OCI-LY3 (cell line): ENCODE measurements at regions not wholly inside any gene's neighbourhood (a gene's known extent, or its start where the extent isn't known, plus 50 kb on each side); places are given as distances from the start of the nearest gene placed in this dataset.

Source experiments
- EZH2phosphoT487 ChIP-seq: fragments of 200-600 bp; shearing (Covaris generic); IDR thresholded peaks from 2 replicates; pipeline ENCODE4 v1.6.1; 2018; ENCODE audit warnings: antibody characterized with exemption, mixed run types, low read depth
- TF ChIP-seq, protein P1 (sequence below): fragments of 200-600, 300-600 bp; sonication (generic); IDR thresholded peaks from 2 replicates; pipeline ENCODE4 v1.5.1; 2014; ENCODE audit warnings: antibody characterized with exemption, low read length, low read depth

DNA sequence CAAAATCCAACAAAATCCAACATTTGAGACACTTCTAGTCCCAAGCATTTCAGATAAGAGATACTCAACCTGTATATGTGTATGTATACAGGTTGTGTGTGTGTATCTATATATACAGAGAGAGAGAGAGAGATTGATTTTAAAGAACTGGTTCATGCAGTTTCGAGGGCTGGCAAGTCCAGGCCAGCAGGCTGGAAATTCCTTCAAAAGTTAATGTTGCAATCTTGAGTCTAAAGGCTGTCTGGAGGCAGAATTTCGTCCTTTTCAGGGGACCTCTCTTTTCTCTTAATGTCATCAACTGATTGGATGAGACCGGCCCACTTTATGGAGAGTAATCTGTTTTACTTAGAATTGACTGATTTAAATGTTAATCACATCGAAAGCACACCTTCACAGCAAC is 199.6 kb upstream of the IL12A start:
- TF ChIP-seq, protein P1, sequence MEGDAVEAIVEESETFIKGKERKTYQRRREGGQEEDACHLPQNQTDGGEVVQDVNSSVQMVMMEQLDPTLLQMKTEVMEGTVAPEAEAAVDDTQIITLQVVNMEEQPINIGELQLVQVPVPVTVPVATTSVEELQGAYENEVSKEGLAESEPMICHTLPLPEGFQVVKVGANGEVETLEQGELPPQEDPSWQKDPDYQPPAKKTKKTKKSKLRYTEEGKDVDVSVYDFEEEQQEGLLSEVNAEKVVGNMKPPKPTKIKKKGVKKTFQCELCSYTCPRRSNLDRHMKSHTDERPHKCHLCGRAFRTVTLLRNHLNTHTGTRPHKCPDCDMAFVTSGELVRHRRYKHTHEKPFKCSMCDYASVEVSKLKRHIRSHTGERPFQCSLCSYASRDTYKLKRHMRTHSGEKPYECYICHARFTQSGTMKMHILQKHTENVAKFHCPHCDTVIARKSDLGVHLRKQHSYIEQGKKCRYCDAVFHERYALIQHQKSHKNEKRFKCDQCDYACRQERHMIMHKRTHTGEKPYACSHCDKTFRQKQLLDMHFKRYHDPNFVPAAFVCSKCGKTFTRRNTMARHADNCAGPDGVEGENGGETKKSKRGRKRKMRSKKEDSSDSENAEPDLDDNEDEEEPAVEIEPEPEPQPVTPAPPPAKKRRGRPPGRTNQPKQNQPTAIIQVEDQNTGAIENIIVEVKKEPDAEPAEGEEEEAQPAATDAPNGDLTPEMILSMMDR: no peak
- TF ChIP-seq EZH2phosphoT487: no peak
